Uterus (tissue), 3 donors: ENCODE measurements at regions not wholly inside any gene's neighbourhood (a gene's known extent, or its start where the extent isn't known, plus 50 kb on each side); places are given as distances from the start of the nearest gene placed in this dataset.

Experiments
- DNase-seq, 2 donors: peaks; one replicate each; pipeline ENCODE4 v3.0.0-alpha.2; 2019 to 2020
- H3K27ac ChIP-seq, 2 donors: fragments of 200-600 bp; sonication (generic); 1 replicate in 1 of 2; 2 replicates in 1 of 2; pipeline ENCODE4 v1.5.1; 2016 to 2018
- H3K27me3 ChIP-seq, 2 donors: fragments of 200-600 bp; sonication (generic); one replicate each; pipeline ENCODE4 v1.5.1; 2018 to 2019; ENCODE audit warnings: control low read depth in 1 of 2
- H3K36me3 ChIP-seq, 2 donors: fragments of 200-600 bp; sonication (generic); one replicate each; pipeline ENCODE4 v1.5.1; 2019; ENCODE audit warnings: control low read depth in 1 of 2
- H3K4me1 ChIP-seq, 2 donors: fragments of 200-600 bp; sonication (generic); one replicate each; pipeline ENCODE4 v1.5.1; 2018 to 2019; ENCODE audit warnings: control low read depth in 1 of 2
- H3K4me3 ChIP-seq, 2 donors: fragments of 200-600 bp; sonication (generic); 1 replicate in 1 of 2; 2 replicates in 1 of 2; pipeline ENCODE4 v1.5.1; 2018 to 2019; ENCODE audit warnings: mild to moderate bottlenecking in 1 of 2
- H3K9me3 ChIP-seq, 2 donors: fragments of 200-600 bp; sonication (generic); one replicate each; pipeline ENCODE4 v1.5.1; 2019; ENCODE audit warnings: control low read depth in 1 of 2
- POLR2A ChIP-seq, 2 donors: fragments of 450-650 bp; IDR thresholded peaks; one replicate each; pipeline ENCODE4 v1.6.1; 2016; ENCODE audit warnings: antibody characterized with exemption in 2 of 2, mild to moderate bottlenecking in 1 of 2, moderate library complexity in 1 of 2
- intact Hi-C: fragments of 100-400 bp; cut with DNase I; formaldehyde crosslinking; loops from one replicate; pipeline ENCODE4 v1.15.1; 2023; ENCODE audit warnings: low total_unique reads
- TF ChIP-seq, protein P1 (sequence below), 4 experiments: fragments of 200-600 bp in 2 of 4; fragments of 450-650 bp in 2 of 4; sonication (generic) in 2 of 4; IDR thresholded peaks; one replicate each; pipeline ENCODE4 v1.5.1; 2016 to 2019; ENCODE audit warnings: antibody characterized with exemption in 4 of 4, mild to moderate bottlenecking in 2 of 4, moderate library complexity in 1 of 4
- donor health status: DM: yes; HTN: yes; CAD: no.

DNA sequence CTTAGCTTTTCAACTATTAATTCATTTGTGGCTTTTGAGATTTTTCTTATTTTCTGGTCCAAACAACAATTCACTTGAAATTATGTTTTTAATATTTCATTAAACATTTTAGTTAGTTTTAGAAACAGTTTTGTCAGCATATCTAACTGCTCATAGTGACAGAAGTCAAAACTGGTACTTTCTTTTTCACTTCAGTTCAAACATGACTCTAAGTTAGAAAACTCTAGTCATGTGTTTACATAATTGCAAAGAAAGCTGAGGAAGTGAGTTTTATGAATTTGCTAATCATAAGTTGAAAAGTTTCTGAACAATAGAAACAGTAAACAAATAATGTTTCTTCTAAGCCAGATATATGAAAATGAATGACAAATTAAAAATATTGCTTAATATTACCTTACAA, 1931.0 kb downstream of the EFNA5 start:
- no peak for DNase-seq
- Histone ChIP-seq H3K36me3 (no peaks in the 10 kb centered on the region), H3K4me3 (no peak overlapping the region), H3K4me1 (no peaks in the 10 kb centered on the region), H3K9me3 (no peaks in the 10 kb centered on the region), H3K27me3 (no peaks in the 10 kb centered on the region), H3K27ac (no peak overlapping the region)
- TF ChIP-seq, protein P1, sequence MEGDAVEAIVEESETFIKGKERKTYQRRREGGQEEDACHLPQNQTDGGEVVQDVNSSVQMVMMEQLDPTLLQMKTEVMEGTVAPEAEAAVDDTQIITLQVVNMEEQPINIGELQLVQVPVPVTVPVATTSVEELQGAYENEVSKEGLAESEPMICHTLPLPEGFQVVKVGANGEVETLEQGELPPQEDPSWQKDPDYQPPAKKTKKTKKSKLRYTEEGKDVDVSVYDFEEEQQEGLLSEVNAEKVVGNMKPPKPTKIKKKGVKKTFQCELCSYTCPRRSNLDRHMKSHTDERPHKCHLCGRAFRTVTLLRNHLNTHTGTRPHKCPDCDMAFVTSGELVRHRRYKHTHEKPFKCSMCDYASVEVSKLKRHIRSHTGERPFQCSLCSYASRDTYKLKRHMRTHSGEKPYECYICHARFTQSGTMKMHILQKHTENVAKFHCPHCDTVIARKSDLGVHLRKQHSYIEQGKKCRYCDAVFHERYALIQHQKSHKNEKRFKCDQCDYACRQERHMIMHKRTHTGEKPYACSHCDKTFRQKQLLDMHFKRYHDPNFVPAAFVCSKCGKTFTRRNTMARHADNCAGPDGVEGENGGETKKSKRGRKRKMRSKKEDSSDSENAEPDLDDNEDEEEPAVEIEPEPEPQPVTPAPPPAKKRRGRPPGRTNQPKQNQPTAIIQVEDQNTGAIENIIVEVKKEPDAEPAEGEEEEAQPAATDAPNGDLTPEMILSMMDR (IDR thresholded peaks at IDR 0.05): no peak
- no peak for TF ChIP-seq POLR2A (IDR thresholded peaks at IDR 0.05)
- intact Hi-C loops: no loop called here

DNA sequence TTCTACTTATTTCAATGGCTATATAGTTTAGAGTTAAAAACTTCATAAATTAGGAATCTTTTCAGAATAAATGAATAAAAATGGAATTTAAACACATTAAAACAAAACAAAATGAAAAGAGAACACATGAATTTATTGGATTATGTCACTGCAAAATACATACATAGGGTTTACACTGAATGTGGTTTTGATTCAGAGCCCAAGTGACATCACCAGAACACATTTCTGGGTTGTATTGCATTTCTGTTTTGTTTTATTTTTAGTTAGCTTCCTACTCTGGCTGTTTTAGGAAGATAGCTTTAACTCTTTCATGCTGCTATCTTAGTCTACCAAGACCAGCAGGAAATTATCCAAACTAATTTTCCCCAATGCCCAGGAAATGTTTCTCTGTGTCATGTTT, 1935.0 kb downstream of the EFNA5 start:
- H3K27ac ChIP-seq: no peak overlapping the region
- H3K9me3 ChIP-seq: no peaks in the 10 kb centered on the region
- no peak for TF ChIP-seq POLR2A (IDR thresholded peaks at IDR 0.05)
- no peak for DNase-seq
- H3K4me1 ChIP-seq: no peaks in the 10 kb centered on the region
- no peaks in the 10 kb centered on the region for H3K27me3 ChIP-seq
- intact Hi-C loops: no loop called here
- H3K36me3 ChIP-seq: peaks cover 0 to 3% of the 10 kb centered on the region in 2 donors
- no peak overlapping the region for H3K4me3 ChIP-seq

DNA sequence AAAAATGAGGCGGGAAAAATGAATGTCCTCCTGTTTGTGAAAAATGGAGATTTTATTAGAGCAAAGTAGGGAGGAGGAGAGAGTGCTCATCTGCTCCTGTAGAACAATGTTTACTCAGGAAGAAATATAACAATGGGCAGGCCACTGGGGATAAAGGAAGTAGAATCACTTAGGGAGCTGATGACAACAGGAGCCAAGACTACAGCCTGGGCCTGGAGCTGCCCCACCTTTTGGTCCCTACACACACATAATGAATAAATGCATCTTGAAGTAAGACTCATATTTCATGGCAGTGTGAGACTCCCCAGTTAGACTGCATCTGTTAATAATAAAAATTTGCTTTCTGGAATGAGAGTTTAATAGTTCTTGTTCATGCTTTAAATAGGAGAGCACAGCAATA, 1939.8 kb downstream of the EFNA5 start:
- Histone ChIP-seq H3K4me3 (no peak overlapping the region), H3K36me3 (peaks cover 0 to 3% of the 10 kb centered on the region in 2 donors), H3K27me3 (no peaks in the 10 kb centered on the region), H3K9me3 (no peaks in the 10 kb centered on the region), H3K4me1 (no peaks in the 10 kb centered on the region), H3K27ac (no peak overlapping the region)
- DNase-seq: no peak
- no peak for TF ChIP-seq POLR2A (IDR thresholded peaks at IDR 0.05)
- TF ChIP-seq, protein P1 (IDR thresholded peaks at IDR 0.05): no peak
- intact Hi-C loops: no loop called here

GRCh38 chr5:105726093-105726492, 1944.6 kb downstream of the EFNA5 start:
- Histone ChIP-seq H3K36me3 (no peaks in the 10 kb centered on the region), H3K9me3 (no peaks in the 10 kb centered on the region), H3K27me3 (no peaks in the 10 kb centered on the region), H3K27ac (no peak overlapping the region), H3K4me3 (no peak overlapping the region), H3K4me1 (no peaks in the 10 kb centered on the region)
- intact Hi-C loops: no loop called here
- TF ChIP-seq, protein P1 (IDR thresholded peaks at IDR 0.05): no peak
- TF ChIP-seq POLR2A (IDR thresholded peaks at IDR 0.05): no peak
- DNase-seq: no peak

DNA sequence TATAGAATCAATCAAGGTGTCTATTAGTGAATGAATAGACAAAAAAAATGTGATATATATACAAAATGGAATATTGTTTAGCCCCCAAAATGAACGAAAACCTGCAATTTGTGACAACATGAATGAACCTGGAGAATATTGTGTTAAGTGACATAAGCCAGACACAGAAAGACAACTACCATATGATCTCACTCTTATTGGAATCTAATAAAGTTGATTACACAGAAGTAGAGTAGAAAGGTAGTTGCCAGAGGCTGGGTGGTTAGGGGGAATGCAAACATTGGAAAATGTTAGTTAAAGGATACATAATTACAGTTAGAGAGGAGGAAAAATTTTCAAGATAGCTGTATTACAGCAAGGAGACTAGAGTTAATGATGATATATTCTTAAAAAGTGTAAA, 1962.3 kb downstream of the EFNA5 start:
- Histone ChIP-seq H3K4me1 (no peaks in the 10 kb centered on the region), H3K27ac (no peak overlapping the region), H3K27me3 (no peaks in the 10 kb centered on the region), H3K36me3 (no peaks in the 10 kb centered on the region), H3K9me3 (no peaks in the 10 kb centered on the region), H3K4me3 (no peak overlapping the region)
- no peak for DNase-seq
- TF ChIP-seq, protein P1 (IDR thresholded peaks at IDR 0.05): no peak
- TF ChIP-seq POLR2A (IDR thresholded peaks at IDR 0.05): no peak
- intact Hi-C loops: no loop called here

DNA sequence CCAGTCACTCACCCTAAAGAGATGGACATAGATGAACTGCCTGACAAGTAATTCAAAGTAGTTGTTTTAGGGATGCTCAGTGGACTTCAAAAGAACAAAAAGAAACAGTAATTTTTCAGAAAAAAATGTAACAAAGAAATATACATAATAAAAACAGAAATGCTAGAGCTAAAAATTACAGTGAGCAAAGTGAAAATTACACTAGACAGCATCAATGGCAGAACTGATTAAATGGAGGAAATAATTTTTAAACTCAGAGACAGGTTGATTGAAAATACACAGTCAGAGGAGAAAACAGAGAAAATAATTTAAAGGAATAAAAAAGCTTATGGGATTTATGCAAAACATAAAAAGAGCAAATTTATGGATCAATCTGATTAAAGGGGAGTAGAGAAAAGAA, 1968.4 kb downstream of the EFNA5 start:
- H3K4me1 ChIP-seq: no peaks in the 10 kb centered on the region
- H3K4me3 ChIP-seq: no peak overlapping the region
- H3K27me3 ChIP-seq: no peaks in the 10 kb centered on the region
- H3K36me3 ChIP-seq: no peaks in the 10 kb centered on the region
- intact Hi-C loops: no loop called here
- no peak overlapping the region for H3K27ac ChIP-seq
- no peak for TF ChIP-seq POLR2A (IDR thresholded peaks at IDR 0.05)
- TF ChIP-seq, protein P1 (IDR thresholded peaks at IDR 0.05): no peak
- DNase-seq: no peak
- no peaks in the 10 kb centered on the region for H3K9me3 ChIP-seq
